ENCODE measurements at regions not wholly inside any gene's neighbourhood (a gene's known extent, or its start where the extent isn't known, plus 50 kb on each side); places are given as distances from the start of the nearest gene placed in this dataset.

DNA sequence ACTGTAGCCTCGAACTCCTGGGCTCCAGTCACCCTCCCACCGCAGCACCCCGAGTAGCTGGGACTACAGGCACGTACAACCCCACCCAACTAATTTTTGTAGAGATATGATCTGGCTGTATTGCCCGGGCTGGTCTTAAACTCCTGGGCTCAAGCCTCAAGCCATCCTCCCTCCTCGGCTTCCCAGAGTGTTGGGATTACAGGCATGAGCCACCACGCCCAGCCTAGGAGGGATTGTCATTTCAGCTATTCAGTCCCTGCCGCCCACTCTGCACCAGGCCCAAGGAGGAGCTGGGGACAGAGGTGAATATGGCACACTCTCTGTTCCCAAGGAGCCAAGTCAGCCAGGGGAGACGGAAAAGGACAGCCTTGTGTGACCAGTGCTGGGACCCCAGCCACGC lies 256.2 kb downstream of the PARN start:
- H3K27ac ChIP-seq (ENCODE audit: extremely low read depth, low read depth, low read length), result no peak overlapping the region
- 18% methylated on average over 10 of the region's 10 CpGs for WGBS (ENCODE audit: insufficient coverage, low coverage, missing lambda C conversion rate)
- H2AFZ ChIP-seq (ENCODE audit: low read depth, low read length), result no peak overlapping the region
- DNase-seq (ENCODE audit: extremely low read depth in 1 of 4, low spot score in 3 of 4), result no peak
- intact Hi-C loops (cut with micrococcal nuclease) (loop anchor here (10.0 kb wide), 1 partner anchor 151 kb away; no protein-coding TSS in a partner anchor), in situ Hi-C loops (cut with MboI) (no loop called here)
- no peak for ATAC-seq
- H3K9me3 ChIP-seq (replicated peaks; ENCODE audit: control insufficient read depth, insufficient read depth, low read depth, low read length), result no peaks in the 10 kb centered on the region
- no peak overlapping the region for H3K4me2 ChIP-seq (ENCODE audit: insufficient read depth, low read length)
- ChIA-PET POLR2A (interaction anchor here (0.9 kb wide), 1 partner anchor 14 kb away, joined by 4 read pairs; no protein-coding TSS in a partner anchor), CTCF (ENCODE audit: low intra/inter-chr PET ratio) (no interaction called here)
- H3K9ac ChIP-seq (ENCODE audit: insufficient read depth in 1 of 2, low read depth in 2 of 2, low read length in 2 of 2), result peak overlapping the region in 1 of 2 experiments; percentile 33; a peak in 1 of 4 replicates
- H3K79me2 ChIP-seq (ENCODE audit: control insufficient read depth, insufficient read depth, low read length), result no peaks in the 10 kb centered on the region
- H3K4me3 ChIP-seq, result no peak overlapping the region
- no peaks in the 10 kb centered on the region for H3K9me1 ChIP-seq (ENCODE audit: control insufficient read depth, insufficient read depth, low read length)
- peaks cover 5 to 18% of the 10 kb centered on the region in 2 experiments for H3K4me1 ChIP-seq (replicated peaks in 1 of 2; ENCODE audit: control insufficient read depth in 2 of 2, insufficient read depth in 2 of 2, low read length in 2 of 2)
- 0 out of 2 replicates have a peak, but pooled peaks cover 4% of the 10 kb centered on the region for H4K20me1 ChIP-seq (replicated peaks; ENCODE audit: control insufficient read depth, insufficient read depth, low read length)
- H3K36me3 ChIP-seq (ENCODE audit: control insufficient read depth, insufficient read depth, low read length), result no peaks in the 10 kb centered on the region
- H3K27me3 ChIP-seq (ENCODE audit: control insufficient read depth in 2 of 2, insufficient read depth in 2 of 2, low read length in 2 of 2), result peaks cover 4 to 27% of the 10 kb centered on the region in 2 experiments; a peak in 3 of 5 replicates
- no TSS peak for BruUV-seq (replicated peaks)
- FAIRE-seq, result no peak
- TF ChIP-seq SREBF2 (CRISPR knock-in tag; IDR thresholded peaks at IDR 0.05) (no peak), ZNF583 (CRISPR knock-in tag; IDR thresholded peaks at IDR 0.05) (no peak), CTBP1 (IDR thresholded peaks at IDR 0.05; ENCODE audit: borderline replicate concordance) (no peak), KHSRP (IDR thresholded peaks at IDR 0.05) (no peak), PHB2 (IDR thresholded peaks at IDR 0.05; ENCODE audit: low read depth) (no peak), DMBX1 (CRISPR knock-in tag; IDR thresholded peaks at IDR 0.05; ENCODE audit: borderline replicate concordance) (no peak), CBFA2T3 (IDR thresholded peaks at IDR 0.05) (no peak), ILK (tag; IDR thresholded peaks at IDR 0.05; ENCODE audit: borderline replicate concordance, low read depth) (no peak)
- TF ChIP-seq, protein P1, sequence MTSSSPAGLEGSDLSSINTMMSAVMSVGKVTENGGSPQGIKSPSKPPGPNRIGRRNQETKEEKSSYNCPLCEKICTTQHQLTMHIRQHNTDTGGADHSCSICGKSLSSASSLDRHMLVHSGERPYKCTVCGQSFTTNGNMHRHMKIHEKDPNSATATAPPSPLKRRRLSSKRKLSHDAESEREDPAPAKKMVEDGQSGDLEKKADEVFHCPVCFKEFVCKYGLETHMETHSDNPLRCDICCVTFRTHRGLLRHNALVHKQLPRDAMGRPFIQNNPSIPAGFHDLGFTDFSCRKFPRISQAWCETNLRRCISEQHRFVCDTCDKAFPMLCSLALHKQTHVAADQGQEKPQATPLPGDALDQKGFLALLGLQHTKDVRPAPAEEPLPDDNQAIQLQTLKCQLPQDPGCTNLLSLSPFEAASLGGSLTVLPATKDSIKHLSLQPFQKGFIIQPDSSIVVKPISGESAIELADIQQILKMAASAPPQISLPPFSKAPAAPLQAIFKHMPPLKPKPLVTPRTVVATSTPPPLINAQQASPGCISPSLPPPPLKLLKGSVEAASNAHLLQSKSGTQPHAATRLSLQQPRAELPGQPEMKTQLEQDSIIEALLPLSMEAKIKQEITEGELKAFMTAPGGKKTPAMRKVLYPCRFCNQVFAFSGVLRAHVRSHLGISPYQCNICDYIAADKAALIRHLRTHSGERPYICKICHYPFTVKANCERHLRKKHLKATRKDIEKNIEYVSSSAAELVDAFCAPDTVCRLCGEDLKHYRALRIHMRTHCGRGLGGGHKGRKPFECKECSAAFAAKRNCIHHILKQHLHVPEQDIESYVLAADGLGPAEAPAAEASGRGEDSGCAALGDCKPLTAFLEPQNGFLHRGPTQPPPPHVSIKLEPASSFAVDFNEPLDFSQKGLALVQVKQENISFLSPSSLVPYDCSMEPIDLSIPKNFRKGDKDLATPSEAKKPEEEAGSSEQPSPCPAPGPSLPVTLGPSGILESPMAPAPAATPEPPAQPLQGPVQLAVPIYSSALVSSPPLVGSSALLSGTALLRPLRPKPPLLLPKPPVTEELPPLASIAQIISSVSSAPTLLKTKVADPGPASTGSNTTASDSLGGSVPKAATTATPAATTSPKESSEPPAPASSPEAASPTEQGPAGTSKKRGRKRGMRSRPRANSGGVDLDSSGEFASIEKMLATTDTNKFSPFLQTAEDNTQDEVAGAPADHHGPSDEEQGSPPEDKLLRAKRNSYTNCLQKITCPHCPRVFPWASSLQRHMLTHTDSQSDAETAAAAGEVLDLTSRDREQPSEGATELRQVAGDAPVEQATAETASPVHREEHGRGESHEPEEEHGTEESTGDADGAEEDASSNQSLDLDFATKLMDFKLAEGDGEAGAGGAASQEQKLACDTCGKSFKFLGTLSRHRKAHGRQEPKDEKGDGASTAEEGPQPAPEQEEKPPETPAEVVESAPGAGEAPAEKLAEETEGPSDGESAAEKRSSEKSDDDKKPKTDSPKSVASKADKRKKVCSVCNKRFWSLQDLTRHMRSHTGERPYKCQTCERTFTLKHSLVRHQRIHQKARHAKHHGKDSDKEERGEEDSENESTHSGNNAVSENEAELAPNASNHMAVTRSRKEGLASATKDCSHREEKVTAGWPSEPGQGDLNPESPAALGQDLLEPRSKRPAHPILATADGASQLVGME (CRISPR knock-in tag; IDR thresholded peaks at IDR 0.05), result no peak
- TF ChIP-seq, protein P2, sequence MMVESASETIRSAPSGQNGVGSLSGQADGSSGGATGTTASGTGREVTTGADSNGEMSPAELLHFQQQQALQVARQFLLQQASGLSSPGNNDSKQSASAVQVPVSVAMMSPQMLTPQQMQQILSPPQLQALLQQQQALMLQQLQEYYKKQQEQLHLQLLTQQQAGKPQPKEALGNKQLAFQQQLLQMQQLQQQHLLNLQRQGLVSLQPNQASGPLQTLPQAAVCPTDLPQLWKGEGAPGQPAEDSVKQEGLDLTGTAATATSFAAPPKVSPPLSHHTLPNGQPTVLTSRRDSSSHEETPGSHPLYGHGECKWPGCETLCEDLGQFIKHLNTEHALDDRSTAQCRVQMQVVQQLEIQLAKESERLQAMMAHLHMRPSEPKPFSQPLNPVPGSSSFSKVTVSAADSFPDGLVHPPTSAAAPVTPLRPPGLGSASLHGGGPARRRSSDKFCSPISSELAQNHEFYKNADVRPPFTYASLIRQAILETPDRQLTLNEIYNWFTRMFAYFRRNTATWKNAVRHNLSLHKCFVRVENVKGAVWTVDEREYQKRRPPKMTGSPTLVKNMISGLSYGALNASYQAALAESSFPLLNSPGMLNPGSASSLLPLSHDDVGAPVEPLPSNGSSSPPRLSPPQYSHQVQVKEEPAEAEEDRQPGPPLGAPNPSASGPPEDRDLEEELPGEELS (CRISPR knock-in tag; IDR thresholded peaks at IDR 0.05; ENCODE audit: borderline replicate concordance), result no peak
